ENCODE measurements at regions not wholly inside any gene's neighbourhood (a gene's known extent, or its start where the extent isn't known, plus 50 kb on each side); places are given as distances from the start of the nearest gene placed in this dataset.

- TF ChIP-seq CTCF (IDR thresholded peaks at IDR 0.05) = no peak
- no peak for TF ChIP-seq POLR2A (IDR thresholded peaks at IDR 0.05)
- TF ChIP-seq EP300 (IDR thresholded peaks at IDR 0.05) = no peak
Measured at GRCh38 chr12:111041091-111041490, 120.7 kb upstream of the MYL2 start.

Data from ovary (tissue), 3 donors.